ENCODE measurements at regions not wholly inside any gene's neighbourhood (a gene's known extent, or its start where the extent isn't known, plus 50 kb on each side); places are given as distances from the start of the nearest gene placed in this dataset.

DNA sequence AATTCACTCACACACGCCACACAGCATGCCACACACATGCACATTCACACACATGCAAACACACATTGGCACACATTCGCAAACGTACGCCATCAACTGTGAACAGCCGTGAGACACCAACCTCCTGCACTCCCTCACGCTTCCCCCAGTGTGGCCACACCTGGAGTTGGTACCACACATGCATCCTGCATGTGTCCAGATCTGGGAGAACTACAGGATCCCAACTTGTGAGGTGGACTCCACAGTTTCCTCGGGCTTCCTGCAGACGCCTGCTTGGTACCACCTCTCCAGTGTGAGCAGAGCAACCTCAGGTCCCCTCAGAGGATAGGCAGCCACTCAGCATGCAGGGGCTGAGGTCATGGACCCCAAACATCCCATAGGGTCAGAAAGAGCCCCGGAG is 239.0 kb downstream of the EIPR1 start:
- DNase-seq: no peak

GRCh38 chr2:3137651-3138300 is 239.8 kb downstream of the EIPR1 start:
- no peak for DNase-seq

- no peak for DNase-seq
Measured at GRCh38 chr2:3135676-3136075, 241.9 kb downstream of the EIPR1 start.

GRCh38 chr2:3134026-3134571 is 243.5 kb downstream of the EIPR1 start:
- no peak for DNase-seq

DNA sequence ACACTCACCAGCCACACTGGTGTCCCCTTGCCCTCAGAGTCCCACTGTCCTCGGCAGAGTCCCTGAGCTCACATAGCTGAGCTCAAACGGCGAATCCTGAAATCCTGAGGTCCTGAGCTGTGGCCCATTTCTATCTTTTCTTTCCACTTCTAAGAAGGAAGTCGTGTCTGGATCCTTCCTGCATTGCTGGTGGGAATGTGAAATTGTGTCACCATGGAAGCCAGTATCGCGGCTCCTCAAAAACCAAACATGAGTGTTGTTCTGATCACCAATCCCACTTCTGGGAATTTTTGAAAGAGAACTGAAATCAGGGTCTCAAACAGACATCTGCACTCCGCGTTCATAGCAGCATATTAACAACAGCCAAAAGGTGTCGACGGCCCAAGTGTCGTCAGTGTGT is 244.7 kb downstream of the EIPR1 start:
- no peak for DNase-seq

- no peak for DNase-seq
Measured at GRCh38 chr2:3132466-3132865, 245.2 kb downstream of the EIPR1 start.

DNA sequence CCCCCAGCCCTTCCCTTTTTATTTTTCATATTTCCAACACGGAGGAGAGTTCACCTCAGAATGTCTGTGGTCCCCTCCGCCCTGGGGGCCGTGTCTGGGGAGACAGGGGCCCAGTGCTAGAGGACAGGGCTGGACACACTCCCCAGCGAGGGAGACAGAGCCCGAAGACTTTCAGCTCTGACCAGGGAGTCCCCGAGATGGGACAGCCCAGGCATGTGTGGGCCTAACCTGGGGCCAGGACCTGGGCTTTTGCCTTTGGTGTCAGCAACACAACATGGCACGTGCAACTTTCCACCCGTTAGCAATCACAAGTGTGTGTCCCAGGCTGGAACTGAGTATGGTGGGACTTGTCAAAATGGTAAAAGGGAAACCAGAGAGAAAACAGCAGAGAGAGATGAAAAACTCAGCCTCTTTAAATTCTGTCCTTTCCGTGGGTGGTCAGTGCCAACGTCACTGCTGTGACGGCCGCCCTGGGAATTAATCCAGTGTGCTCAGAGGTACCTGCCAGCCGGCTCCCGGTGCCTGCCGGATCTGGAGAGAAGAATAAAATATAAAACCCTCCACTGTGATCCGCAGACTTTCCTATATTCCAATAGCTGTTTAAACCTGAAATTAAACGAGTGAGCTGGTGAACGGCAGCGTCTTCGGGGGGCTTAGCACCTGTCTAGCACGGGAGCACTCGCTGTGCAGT is 245.8 kb downstream of the EIPR1 start:
- no peak for DNase-seq

DNA sequence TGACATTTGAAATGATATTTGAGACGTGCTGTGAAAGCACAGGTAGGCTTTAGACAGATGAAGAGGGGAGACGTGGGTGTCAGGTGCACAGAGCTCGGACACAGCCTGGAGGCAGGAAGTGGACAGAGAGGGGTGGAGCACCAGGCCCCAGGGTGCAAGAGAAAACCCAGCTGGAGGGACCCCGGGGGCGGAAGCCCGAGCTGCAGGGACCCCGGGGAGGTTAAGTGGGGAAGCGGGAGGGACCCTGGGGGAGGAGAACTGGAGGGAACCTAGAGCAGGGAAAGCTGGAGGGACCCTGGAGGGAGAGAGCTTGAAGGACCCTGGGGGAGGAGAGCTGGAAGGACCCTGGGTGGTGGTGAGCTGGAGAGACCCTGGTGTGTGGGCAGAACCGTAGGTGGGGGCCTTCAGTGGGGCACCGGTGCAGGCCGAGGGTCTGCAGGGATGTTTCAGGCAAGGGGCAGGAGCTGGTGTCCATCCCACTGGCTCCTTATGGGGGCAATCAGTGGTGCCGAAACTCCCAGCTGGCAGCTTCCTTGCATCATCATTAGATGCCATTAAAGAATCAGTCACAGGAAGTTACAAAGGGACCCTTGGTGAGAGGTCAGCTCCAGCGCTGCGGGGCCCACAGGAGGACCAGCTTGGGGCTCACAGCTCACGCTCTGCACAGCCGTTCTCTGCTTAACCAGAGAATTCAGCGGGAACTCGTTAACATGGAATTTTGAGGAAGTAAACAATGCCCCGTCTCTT is 246.6 kb downstream of the EIPR1 start:
- no peak for DNase-seq

- no peak for DNase-seq
Measured at GRCh38 chr2:3130444-3130843, 247.2 kb downstream of the EIPR1 start.

GRCh38 chr2:3129867-3130266 is 247.8 kb downstream of the EIPR1 start:
- no peak for DNase-seq

DNA sequence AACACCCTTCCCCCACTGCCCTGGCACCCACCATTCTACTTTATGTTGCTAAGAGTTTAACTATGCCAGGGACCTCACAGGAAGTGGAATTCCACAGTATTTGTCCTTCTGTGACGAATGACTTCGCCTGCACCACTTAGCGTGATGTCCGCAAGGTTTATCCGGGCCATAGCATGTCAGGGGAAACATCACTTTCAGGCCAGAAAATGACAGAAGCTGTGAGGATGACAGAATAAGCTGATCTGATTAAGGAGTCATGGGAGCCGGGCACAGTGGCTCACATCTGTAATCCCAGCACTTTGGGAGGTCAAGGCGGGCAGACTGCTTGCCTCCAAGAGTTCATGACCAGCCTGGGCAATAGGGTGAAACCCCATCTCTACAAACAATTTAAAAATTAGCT is 248.8 kb downstream of the EIPR1 start:
- DNase-seq: no peak

DNA sequence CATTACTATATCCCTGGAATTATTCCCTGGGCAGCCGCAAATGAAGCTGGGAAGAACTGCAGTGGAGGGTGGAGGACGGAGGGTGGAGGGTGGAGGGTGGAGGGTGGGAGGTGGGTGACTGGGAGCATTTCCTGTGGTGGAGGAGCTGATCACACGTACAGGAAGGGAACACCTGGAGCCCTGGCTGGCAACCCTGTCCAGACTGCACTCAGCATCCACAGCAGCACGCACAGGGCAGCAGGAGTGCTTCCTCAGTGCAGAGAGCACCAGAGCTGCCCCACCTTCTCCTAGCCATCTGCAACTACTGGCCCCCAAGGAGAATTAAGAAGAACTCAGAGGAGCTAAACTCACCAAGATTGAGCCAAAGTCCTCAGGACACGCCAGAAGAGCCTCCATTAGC is 249.9 kb downstream of the EIPR1 start:
- no peak for DNase-seq

DNA sequence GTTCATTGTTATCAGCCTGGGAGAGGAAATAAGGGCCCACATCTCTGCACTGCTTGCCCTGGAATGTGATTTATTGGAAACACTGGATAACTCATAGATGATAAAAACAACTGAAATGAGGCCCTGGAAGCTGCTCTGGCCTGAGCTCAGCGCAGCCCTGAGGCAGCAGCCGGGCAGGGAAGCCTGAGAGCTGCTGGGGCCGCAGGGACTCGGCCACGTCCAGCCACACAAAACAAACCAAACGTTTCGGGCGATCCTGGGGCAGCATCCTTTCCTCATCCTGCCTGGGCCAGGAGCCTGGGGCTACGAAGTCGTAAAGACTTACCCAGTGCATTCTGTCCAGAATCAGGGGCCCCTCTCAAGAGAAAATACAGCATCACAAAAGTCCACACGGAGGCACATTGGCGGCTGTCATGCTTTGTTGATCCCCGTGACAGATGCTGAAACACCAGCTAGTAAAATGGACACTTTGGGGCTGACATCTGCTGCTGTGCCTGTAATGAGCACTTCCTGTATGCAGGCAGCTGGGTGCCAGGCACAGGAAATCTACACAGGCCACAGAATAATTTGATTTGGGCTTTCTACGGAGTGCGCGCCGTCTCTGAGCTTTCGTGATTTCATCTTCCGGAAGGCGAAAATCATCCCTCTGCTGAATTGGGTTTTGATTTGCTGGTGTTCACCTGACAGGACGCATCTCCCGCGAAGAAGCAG is 250.6 kb downstream of the EIPR1 start:
- DNase-seq: no peak

DNA sequence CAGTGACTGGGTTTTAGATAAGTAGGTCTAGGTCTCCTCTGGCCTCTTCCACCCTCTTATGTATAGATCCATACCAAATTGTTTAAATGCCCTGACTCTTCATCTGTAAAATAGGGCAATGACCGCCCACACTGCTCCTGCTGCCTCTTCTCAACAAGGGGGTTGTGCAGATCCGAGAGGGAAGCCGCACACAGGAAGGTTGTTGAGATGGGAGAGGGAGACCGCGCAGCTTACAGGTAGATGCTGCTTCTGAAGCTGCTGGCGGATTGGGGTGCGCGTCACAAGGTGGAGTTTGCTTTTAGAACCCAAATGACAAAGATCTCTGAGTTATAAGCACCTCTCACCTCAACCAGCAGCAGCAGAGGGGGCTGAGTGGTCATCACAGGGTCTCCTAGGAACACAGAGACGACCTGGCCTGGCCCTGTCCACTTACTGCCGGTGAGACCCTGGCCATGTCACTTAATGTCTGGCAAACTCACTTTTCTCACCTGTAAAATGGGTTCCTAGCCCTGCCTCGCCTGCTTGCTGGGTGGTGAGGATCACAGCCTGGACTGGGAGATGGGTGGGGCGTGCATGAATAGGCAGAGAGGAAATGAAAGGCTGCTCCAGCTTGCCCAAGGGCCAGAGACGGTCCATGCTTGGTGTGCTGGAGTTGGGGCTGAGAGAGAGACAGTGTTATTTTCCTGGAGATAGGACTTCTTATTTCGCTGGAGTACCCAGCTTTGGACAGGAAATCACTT is 251.3 kb downstream of the EIPR1 start:
- DNase-seq: no peak

DNA sequence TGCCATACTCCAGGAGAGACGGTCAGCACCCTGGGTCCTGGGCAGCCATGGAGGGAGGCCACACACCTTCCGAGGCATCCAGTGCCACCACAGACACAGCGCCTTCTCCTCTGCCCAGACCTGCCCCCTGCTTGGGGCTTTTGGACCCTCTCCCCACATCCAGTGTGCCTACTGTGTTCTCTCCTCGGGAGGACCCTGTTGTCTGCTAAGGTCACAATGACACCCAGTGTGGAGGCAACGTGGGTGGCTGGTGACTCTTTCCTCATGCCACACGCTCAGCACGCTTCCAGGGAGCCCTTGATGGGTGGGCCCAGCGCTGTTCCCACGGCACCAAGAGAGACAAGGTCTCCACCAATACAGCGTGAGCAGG is 251.9 kb downstream of the EIPR1 start:
- DNase-seq: no peak

GRCh38 chr2:3125001-3125760 is 252.4 kb downstream of the EIPR1 start:
- no peak for DNase-seq

- no peak for DNase-seq
Measured at GRCh38 chr2:3122525-3122924, 255.1 kb downstream of the EIPR1 start.

DNA sequence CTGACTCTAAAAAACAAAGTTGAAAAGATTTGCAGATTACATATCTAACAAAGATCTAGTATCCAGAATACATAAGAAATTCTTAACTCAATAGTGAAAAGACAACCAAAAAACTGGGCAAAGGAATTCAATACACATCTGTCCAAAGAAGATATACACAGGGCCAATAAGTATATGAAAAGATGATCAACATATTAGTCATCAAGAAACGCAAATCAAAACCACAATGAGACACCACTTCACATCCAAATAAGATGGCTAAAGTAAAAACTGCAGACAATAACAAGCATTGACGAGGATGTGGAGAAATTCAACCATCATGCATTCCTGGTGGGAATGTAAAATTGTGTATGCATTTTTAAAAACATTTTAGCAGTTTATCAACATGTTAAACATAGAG is 256.0 kb downstream of the EIPR1 start:
- no peak for DNase-seq

DNA sequence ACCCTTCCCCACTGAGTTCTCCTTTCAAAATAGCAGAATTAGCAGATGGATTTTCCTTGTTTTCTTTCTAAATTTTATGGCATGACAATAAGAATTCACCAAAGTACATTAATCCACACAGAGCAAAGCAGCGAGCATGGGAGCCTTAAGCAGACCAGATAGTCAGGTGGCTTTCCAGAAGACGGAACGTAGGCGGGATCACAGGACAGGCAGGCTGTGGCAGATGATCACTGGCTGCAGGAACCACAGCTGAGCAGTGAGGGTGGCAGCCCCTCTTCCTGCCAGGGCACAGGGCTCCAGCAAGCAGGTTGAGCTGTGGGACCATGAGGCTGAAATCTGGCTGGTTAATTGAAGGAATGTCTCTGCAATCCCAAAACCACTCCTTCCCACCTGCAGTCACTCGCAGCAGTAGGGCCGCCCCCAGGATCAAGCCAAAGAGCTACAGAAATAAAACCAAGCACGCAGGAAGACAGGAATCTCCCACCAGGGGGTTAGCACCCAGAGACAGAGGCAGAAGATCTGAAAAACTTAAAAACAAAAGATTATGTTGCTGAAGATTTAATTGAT is 259.9 kb downstream of the EIPR1 start:
- DNase-seq: no peak

GRCh38 chr2:3116371-3116770 is 261.2 kb downstream of the EIPR1 start:
- DNase-seq: no peak

DNA sequence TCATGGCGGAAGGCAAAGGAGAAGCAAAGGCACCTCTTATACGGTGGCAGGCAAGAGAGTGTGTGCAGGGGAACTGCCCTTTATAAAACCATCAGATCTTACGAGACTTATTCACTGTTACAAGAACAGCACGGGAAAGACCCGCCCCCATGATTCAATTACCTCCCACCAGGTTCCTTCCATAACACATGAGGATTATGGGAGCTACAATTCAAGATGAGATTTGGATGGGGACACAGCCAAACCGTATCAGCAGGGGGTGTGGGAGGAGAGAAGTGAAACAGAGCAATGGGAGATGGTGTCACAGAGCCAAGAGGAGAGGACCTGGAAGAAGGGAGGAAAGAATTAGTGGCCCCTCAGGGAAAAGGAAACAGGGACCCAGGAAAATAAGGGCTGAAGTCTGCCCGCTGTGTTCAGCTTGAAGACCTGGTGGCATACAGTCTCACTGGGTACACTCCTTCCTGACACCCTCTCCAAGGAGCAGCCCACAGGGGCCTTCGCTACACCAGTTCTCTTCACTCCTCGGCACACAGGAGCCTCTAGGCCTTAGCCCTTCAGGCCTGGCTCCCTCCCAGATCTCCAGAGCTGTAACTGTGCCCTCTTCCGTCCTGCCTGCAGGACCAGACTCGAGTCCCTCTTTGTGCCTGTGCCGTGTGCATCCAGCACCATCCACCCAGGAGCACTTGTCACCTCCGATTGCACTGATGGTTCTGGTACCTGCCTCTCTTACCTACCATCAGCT is 262.1 kb downstream of the EIPR1 start:
- no peak for DNase-seq
